ENCODE measurements at regions not wholly inside any gene's neighbourhood (a gene's known extent, or its start where the extent isn't known, plus 50 kb on each side); places are given as distances from the start of the nearest gene placed in this dataset.

- no TSS peak for BruUV-seq (replicated peaks)
- H3K9me3 Mint-ChIP-seq (ENCODE audit: unreplicated experiment) = no peaks in the 10 kb centered on the region
- ChIA-PET POLR2A (no interaction called here), CTCF (interaction anchor here (0.7 kb wide), 1 partner anchor 464 kb away, joined by 3 read pairs; no protein-coding TSS in a partner anchor)
- no peaks in the 10 kb centered on the region for H3K4me1 Mint-ChIP-seq (ENCODE audit: insufficient read depth, unreplicated experiment)
- DNase-seq (ENCODE audit: unreplicated experiment) = no peak
- TF ChIP-seq CTCF (IDR thresholded peaks at IDR 0.05; ENCODE audit: unreplicated experiment) = no peak
- intact Hi-C loops (cut with micrococcal nuclease) = no loop called here
- H3K36me3 Mint-ChIP-seq (ENCODE audit: insufficient read depth, unreplicated experiment) = no peaks in the 10 kb centered on the region
- no peaks in the 10 kb centered on the region for H3K27me3 Mint-ChIP-seq (ENCODE audit: insufficient read depth, unreplicated experiment)
- no peak overlapping the region for H3K27ac Mint-ChIP-seq (ENCODE audit: low read depth, unreplicated experiment)
- H3K4me3 Mint-ChIP-seq (ENCODE audit: unreplicated experiment) = no peak overlapping the region
Observed at GRCh38 chr1:4595341-4596225, 58.8 kb upstream of the AJAP1 start.

GRCh38 chr1:4596486-4596885 is 57.9 kb upstream of the AJAP1 start:
- intact Hi-C loops (cut with micrococcal nuclease) = no loop called here
- Mint-ChIP-seq H3K4me3 (ENCODE audit: unreplicated experiment) (no peak overlapping the region), H3K27me3 (ENCODE audit: insufficient read depth, unreplicated experiment) (no peaks in the 10 kb centered on the region), H3K9me3 (ENCODE audit: unreplicated experiment) (no peaks in the 10 kb centered on the region), H3K4me1 (ENCODE audit: insufficient read depth, unreplicated experiment) (no peaks in the 10 kb centered on the region), H3K27ac (ENCODE audit: low read depth, unreplicated experiment) (no peak overlapping the region), H3K36me3 (ENCODE audit: insufficient read depth, unreplicated experiment) (no peaks in the 10 kb centered on the region)
- TF ChIP-seq CTCF (IDR thresholded peaks at IDR 0.05; ENCODE audit: unreplicated experiment) = no peak
- no peak for DNase-seq (ENCODE audit: unreplicated experiment)
- ChIA-PET CTCF (no interaction called here), POLR2A (no interaction called here)
- no TSS peak for BruUV-seq (replicated peaks)

- POLR2A ChIA-PET = no interaction called here
- Mint-ChIP-seq H3K4me1 (ENCODE audit: insufficient read depth, unreplicated experiment) (no peaks in the 10 kb centered on the region), H3K27ac (ENCODE audit: low read depth, unreplicated experiment) (no peak overlapping the region), H3K27me3 (ENCODE audit: insufficient read depth, unreplicated experiment) (no peaks in the 10 kb centered on the region), H3K36me3 (ENCODE audit: insufficient read depth, unreplicated experiment) (no peaks in the 10 kb centered on the region), H3K4me3 (ENCODE audit: unreplicated experiment) (no peak overlapping the region), H3K9me3 (ENCODE audit: unreplicated experiment) (no peaks in the 10 kb centered on the region)
- DNase-seq (ENCODE audit: unreplicated experiment) = no peak
- no TSS peak for BruUV-seq (replicated peaks)
- intact Hi-C loops (cut with micrococcal nuclease) = no loop called here
- no peak for TF ChIP-seq CTCF (IDR thresholded peaks at IDR 0.05; ENCODE audit: unreplicated experiment)
- CTCF ChIA-PET = no interaction called here
Observed at GRCh38 chr1:4597020-4597419, 57.4 kb upstream of the AJAP1 start.

- ChIA-PET POLR2A (no interaction called here), CTCF (no interaction called here)
- H3K4me1 Mint-ChIP-seq (ENCODE audit: insufficient read depth, unreplicated experiment) = peaks cover 9% of the 10 kb centered on the region
- H3K9me3 Mint-ChIP-seq (ENCODE audit: unreplicated experiment) = no peaks in the 10 kb centered on the region
- BruUV-seq (replicated peaks) = no TSS peak
- TF ChIP-seq CTCF (IDR thresholded peaks at IDR 0.05; ENCODE audit: unreplicated experiment) = no peak
- no peaks in the 10 kb centered on the region for H3K36me3 Mint-ChIP-seq (ENCODE audit: insufficient read depth, unreplicated experiment)
- H3K4me3 Mint-ChIP-seq (ENCODE audit: unreplicated experiment) = no peak overlapping the region
- H3K27me3 Mint-ChIP-seq (ENCODE audit: insufficient read depth, unreplicated experiment) = no peaks in the 10 kb centered on the region
- no peak for DNase-seq (ENCODE audit: unreplicated experiment)
- no peak overlapping the region for H3K27ac Mint-ChIP-seq (ENCODE audit: low read depth, unreplicated experiment)
- intact Hi-C loops (cut with micrococcal nuclease) = no loop called here
Observed at GRCh38 chr1:4598561-4598960, 55.8 kb upstream of the AJAP1 start.

All from MCF 10A (cell line).